ENCODE measurements at regions not wholly inside any gene's neighbourhood (a gene's known extent, or its start where the extent isn't known, plus 50 kb on each side); places are given as distances from the start of the nearest gene placed in this dataset.

GRCh38 chr16:86868070-86868469 lies 289.7 kb downstream of the FOXL1 start:
- no peak for DNase-seq (ENCODE audit: low spot score)

GRCh38 chr16:86868786-86869185 lies 290.4 kb downstream of the FOXL1 start:
- DNase-seq (ENCODE audit: low spot score), result no peak

- no peak for DNase-seq (ENCODE audit: low spot score)
Observed at GRCh38 chr16:86869288-86870022, 291.1 kb downstream of the FOXL1 start.

GRCh38 chr16:86870380-86870779 lies 292.0 kb downstream of the FOXL1 start:
- no peak for DNase-seq (ENCODE audit: low spot score)

GRCh38 chr16:86872131-86872530 lies 293.8 kb downstream of the FOXL1 start:
- DNase-seq (ENCODE audit: low spot score), result no peak

GRCh38 chr16:86872833-86873232 lies 294.5 kb downstream of the FOXL1 start:
- no peak for DNase-seq (ENCODE audit: low spot score)

- no peak for DNase-seq (ENCODE audit: low spot score)
Observed at GRCh38 chr16:86874141-86874540, 295.8 kb downstream of the FOXL1 start.

- no peak for DNase-seq (ENCODE audit: low spot score)
Observed at GRCh38 chr16:86876499-86876898, 298.1 kb downstream of the FOXL1 start.

GRCh38 chr16:86877108-86877507 lies 298.8 kb downstream of the FOXL1 start:
- DNase-seq (ENCODE audit: low spot score), result no peak

- DNase-seq (ENCODE audit: low spot score), result no peak
Observed at GRCh38 chr16:86877835-86878234, 299.5 kb downstream of the FOXL1 start.

GRCh38 chr16:86878236-86879080 lies 300.1 kb downstream of the FOXL1 start:
- no peak for DNase-seq (ENCODE audit: low spot score)

GRCh38 chr16:86879268-86879667 lies 300.9 kb downstream of the FOXL1 start:
- DNase-seq (ENCODE audit: low spot score), result no peak

- DNase-seq (ENCODE audit: low spot score), result no peak
Observed at GRCh38 chr16:86880316-86881117, 302.2 kb downstream of the FOXL1 start.

GRCh38 chr16:86881118-86881510 lies 302.8 kb downstream of the FOXL1 start:
- no peak for DNase-seq (ENCODE audit: low spot score)

GRCh38 chr16:86881861-86882273 lies 303.5 kb downstream of the FOXL1 start:
- no peak for DNase-seq (ENCODE audit: low spot score)

GRCh38 chr16:86882586-86883280 lies 304.4 kb downstream of the FOXL1 start:
- peak; percentile 44 for DNase-seq (ENCODE audit: low spot score)

GRCh38 chr16:86883583-86884389 lies 305.4 kb downstream of the FOXL1 start:
- no peak for DNase-seq (ENCODE audit: low spot score)

- no peak for DNase-seq (ENCODE audit: low spot score)
Observed at GRCh38 chr16:86884390-86884650, 306.0 kb downstream of the FOXL1 start.

- DNase-seq (ENCODE audit: low spot score), result no peak
Observed at GRCh38 chr16:86885139-86885538, 306.8 kb downstream of the FOXL1 start.

- no peak for DNase-seq (ENCODE audit: low spot score)
Observed at GRCh38 chr16:86886651-86887050, 308.3 kb downstream of the FOXL1 start.

GRCh38 chr16:86887416-86887815 lies 309.1 kb downstream of the FOXL1 start:
- no peak for DNase-seq (ENCODE audit: low spot score)

Measured in Ammon's horn (tissue), 1 donor.